Activated CD4-positive, alpha-beta T cell treated with anti-CD3 and anti-CD28 coated beads, Interleukin-2, amount 50 U/mL, for 48 hours (primary cell): ENCODE measurements at regions not wholly inside any gene's neighbourhood (a gene's known extent, or its start where the extent isn't known, plus 50 kb on each side); places are given as distances from the start of the nearest gene placed in this dataset.

Experiments
- DNase-seq, 2 experiments: peaks; one replicate each; pipeline ENCODE4 v3.0.0-alpha.2; 2020

DNA sequence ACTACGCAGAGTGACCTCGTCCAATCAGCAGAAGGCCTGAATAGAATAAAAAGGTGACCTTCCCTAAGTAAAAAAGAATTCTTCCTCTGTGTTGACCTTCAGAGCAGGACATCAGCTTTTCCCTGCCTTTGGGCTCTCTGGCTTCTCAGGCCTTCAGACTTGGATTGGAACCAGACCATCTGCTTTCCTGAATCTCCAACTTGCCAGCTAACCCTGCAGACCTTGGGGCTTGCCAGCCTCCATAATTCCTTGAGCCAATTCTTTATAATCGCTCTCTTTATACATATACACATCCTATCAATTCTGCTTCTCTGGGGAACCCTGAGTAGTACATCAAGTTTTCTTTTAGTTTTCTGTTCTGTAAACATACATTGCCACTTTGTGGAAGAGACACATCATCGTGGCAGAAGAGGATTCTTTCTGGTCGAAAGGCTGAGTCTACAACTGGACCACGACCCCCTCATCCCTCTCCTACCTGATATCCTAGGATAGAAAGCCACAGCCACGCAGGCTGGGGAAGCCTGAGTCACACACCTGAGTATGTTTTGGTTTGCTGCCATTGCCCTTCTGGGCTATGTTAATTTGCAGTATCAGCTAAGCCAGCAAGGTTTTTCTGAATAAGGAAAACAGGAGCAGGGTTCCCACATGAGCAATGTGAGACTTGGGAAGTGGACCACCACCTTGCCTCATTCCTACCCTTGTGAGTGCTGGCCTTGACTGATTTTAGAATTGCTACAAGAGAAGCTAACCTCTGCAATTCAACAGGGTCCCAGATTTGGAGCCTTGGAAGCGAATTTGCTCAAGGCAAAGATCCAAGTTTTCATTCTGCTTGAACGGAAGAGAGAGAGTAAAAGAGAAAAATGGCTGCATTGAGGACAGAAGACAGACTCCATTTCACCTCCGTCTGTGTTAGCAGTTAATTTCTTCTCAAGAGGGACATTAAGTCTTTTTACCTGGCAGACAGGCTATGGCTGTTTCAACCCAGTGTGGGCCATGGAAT is 445.2 kb upstream of the FZD8 start:
- DNase-seq, result no peak

DNA sequence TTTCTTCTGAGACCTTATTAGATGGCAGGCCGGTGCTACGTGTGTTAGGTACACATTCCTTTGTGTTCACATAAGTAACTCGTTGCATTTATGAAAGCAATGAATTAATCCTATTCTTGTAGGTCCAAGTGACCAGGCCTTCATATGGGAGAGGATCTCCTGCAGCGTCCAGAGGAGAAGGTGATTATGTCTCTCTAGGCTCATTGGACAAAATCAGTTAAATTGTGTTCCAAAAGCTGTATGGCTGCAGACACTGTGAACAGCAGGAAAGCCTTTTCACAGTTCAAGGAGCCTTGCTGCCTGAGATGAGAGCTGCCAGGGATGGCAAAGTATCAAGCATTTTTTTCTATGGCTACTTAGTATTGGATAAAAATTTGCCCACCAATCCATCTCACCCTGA is 433.1 kb upstream of the FZD8 start:
- no peak for DNase-seq

DNA sequence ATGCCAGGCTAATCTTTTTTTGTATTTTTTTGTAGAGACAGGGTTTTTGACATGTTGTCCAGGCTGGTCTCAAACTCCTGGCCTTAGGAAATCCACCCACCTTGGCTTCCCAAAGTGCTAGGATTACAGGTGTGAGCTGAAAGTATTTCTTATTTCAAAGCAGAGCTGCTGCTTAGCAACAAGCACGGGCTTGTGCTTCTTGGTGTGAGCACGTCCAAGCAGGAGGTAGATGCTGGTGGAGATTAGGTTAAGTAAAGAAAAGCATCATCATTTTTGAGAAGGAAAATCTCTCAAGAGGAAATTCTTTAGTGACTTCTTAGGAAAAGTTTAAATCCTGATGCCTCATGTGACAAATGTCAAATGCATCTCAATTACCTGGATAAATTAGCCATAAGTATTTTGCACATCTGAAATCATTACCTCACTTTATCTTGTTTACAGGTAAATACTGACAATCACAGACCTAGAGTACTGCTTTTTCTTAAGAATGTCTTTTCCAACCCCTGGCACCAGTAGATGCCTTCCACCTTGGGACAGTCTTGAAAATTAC is 431.8 kb upstream of the FZD8 start:
- DNase-seq, result no peak

DNA sequence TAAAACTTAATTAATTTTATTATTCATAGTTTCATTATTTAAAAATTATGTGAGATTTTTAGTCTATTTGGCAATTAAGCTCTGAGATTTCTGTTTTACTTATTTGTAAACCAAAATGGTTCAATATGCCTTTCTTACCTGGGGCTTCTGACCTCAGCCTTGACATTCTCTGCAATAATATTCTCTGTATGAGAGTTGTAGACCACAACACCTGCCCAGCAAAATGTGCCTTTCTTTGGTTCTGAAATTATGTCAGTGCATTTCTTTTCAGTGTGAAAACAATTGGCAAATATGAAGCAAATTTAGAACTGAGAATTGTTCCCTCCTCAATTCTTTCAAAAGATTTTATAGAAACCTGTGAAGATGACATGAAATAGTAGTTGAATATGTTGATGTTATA is 426.4 kb upstream of the FZD8 start:
- no peak for DNase-seq

DNA sequence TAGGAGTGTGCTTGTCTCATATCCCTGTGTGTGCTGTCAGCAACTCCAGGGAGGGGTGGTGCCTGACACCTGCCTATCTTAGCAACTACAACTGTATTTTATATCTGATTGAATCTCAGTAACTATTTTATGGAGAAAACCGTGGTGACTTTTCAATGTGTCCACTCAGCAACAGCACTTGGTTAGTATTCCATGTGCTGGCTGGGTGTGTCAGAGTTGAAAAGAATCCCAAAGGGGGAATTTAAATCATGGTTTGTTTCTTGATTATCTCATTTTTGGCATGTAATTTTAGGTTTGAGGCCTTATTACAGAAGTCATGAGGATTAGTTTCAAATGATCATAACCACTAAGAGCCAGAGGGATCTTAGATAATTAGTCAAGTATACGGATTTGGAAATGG is 425.7 kb upstream of the FZD8 start:
- no peak for DNase-seq

DNA sequence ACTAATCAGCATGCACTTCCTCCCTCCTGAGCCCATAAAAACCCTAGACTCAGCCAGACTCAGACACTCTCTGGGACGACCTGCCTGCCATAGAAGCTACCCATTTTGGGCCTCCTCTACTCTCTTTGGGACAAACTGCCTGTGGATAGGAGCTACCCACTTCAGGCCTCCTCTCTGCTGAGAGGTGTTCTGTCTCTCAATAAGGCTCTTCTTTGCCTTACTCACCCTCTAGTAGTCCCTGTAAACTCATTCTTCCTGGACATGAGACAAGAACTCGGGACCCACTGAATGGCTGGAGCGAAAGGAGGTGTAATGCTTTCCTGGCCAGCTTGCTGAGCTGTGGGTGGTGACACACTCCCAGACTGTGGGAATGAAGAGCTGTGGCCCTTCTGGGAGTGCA is 424.8 kb upstream of the FZD8 start:
- no peak for DNase-seq

DNA sequence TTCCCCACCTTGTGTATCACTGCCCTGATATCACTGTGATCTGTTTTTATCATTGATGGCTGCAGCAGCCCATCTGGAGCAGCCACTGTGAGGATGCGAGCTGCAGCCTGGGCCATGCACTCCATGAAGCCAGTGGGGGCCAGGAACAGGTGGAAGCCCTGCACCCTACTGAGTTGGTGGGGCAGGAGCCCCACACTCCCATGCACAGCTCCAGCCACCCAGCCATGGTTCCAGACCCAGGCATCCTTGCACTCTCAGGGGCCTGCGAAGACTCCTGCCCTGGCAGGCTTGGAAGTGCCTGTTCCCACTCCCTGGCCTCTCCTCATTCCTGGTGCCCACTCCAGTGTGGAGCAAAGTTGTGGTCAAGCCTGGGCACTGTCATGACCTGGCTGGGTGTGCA is 424.0 kb upstream of the FZD8 start:
- no peak for DNase-seq

DNA sequence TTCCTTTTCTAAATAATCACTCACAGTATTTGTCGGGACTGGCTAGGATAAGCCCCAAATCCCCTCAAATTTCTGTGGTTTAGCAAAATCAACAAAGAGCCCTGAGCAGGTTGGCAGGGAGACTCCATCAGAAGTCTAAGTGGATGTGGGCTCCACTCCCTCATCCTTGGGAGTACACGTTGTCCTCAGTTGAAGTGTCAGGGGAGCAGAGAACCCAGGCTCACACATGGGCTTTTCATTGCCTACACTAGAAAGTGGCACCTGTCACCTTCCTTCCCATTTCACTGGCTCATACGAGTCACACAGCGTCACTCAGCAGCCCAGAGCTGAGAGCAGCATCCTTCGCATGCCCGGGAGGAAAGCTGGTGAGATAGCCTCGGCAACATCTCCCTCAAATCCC is 421.3 kb upstream of the FZD8 start:
- no peak for DNase-seq

DNA sequence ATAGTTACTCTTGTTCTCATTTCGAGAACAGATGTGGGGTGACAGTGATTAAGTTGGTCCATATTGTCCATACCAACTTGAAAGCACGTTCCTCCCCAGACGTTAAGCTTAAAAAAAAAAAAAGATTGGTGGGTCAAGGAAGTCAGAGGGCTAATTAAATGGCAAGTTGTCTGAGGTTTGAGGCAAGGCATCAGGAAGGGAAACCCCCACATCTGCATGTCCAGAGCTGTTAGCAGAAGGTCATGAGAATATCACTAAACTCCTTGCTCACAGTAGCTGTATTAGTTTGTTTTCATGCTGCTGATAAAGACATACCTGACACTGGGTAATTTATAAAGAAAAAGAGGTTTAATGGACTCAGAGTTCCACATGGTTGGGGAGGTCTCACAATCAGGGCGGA is 415.6 kb upstream of the FZD8 start:
- no peak for DNase-seq

DNA sequence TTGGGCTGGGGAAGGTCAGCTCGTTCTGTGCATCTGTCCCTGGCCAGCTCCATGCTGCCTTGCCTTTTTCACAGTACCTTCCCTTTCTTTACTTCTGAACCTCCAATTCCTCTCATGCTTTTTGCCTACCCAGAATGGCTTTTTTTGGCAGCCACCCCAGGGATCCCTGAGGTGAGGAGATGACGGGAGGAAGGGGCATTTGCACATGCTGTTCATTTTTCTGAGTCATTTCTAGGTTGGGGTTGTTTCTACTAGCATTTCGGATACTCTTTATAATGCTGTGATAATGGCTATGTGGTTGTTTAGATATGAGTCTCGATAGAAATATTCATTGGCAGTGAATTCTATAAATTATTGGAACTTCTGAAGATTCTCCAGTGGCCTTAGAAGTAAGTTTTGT is 415.1 kb upstream of the FZD8 start:
- DNase-seq, result no peak

DNA sequence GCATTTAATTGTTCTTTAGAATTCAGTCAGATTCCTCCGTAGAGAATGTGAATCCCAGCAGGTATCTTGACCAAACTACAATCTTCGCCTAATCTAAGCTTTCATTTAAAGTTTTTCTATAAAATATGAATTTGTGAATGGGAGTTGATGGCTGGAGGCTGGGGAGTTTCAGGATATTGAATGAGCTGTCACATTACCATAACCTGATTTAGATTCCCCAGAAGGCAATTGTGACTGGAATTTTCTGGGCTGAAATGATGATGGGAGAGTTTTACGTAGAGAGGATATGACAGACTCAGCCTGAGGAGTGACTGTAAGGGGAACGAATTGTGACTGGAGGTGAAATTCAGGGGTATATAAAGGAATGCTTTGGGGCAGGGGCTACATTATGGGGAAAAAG is 411.7 kb upstream of the FZD8 start:
- DNase-seq, result no peak

DNA sequence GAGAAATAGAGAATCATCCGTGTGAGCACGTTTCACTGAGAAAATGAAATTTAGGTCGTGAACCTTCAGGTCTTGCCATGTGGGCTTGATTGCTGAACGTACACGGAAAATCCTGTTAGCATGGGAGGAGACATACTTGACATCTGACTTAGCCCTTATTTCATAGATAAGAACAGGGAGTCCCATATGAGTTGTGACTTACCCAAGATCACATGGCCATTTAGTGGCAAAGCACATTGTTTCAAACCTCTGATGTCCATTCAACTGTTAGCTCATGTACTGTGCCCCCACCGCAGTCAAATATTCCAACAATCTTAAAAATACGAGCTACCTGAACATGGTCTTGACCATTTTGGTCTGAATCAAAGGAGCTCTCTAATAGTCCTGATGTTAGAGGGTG is 411.2 kb upstream of the FZD8 start:
- no peak for DNase-seq

DNA sequence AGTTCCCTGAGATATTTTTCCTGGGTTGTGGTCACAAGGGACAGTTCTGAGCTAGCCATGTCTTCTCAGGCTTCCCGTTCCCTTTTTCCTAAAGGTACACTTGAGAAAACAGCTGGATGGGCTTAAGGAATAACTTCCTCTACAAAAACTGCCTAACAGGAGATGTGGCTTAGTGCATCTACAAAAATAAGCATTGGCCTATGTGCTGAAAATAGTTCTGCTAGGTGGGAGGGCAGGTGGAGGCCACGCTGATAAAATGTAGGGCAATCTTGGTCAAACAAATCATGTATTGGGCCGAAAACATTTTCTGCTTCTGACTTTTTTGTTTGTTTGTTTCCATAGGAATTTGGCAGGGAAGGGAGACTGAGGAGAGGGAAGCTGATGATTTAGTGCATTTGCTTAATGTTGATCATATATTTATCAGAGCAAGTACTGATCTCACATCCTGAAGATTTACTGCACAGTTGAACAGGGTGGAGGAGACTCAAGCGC is 409.4 kb upstream of the FZD8 start:
- DNase-seq, result no peak

DNA sequence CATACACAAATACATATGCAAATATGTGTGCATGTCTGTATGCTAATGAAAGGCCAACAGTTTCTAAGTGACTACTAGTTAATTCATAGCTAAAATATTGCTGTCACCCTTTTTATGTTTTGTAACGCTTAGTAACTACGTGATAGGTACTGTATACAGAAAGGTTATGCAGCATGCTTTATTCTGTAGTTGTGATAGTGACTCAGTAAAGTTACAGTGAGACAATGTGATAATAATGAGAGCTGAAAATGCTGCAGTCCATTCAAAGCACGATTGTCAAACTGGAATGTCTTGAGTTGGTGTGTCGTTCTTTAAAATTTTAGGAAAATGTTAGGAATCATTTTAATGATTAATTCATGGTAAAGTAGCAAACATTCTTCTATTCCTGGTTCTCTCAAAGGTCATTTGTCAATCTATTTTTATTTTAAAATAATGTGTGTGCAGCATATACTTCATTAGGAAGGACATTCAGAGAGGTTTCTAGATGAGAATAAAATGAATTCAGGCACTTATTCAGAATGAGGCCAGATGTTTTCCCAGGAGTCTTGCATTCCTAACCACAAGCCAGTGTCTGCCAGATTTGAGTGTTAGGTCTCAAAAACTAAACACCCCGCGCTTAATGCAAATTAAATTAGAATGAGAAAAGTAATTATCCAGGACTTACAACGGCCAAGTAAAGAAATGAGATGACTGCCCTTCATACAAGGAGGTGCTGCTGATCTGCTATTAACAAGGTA is 408.8 kb upstream of the FZD8 start:
- no peak for DNase-seq

DNA sequence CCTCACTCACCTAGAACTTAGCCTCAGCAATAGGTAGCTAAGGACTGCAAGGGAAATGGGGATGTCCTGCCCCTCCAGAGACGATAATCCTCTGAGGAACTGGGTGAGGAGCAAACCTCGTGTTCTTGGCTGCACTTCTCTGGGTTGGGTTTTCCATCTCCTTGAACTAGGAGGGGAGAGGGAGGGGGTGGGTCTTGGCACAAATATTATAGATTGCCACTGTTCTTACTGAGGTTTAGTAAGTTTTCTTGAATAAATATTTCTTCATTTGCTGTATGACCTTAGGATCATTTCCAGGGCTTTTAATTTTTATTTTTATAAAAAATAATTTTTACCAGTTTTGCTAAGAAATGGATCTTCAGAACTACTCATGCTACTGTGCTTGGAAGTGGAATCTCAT is 406.7 kb upstream of the FZD8 start:
- DNase-seq, result no peak

DNA sequence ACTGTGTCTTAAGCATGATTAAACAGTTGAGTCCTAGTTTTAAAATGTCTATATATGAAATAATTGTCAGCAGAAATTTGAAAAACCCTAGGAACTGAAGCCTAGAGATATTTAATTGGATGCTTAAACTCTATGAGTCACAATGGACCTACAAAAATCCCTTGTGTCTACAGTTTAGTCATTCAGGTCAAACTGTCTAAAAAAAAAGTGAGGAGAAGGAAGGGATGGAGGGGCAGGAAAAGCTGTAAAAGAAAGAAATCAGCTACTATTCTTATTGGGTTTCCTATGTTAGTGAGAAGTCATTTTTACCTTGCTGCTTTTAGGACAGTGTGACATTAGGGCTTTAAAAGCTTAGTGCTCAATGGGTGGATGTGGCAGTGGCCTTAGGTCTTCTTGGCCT is 406.1 kb upstream of the FZD8 start:
- no peak for DNase-seq

DNA sequence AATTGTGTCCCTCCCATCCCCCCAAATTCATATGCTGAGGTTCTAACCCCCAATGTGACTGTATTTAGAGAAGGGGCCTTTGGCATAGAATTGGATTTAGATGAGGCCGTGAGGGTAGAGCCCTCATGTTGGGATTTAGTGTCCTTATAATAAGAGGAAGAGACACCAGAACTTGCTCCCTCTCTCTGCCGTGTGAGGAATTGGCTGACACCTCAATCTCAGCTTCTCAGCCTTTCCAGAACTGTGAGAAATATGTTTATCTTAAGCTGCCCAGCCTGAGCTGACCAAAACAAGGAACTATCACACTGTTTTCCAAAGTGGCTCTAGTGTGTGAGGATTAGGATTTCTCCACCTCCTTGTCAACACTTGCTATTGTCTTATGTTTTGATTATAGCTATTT is 400.0 kb upstream of the FZD8 start:
- no peak for DNase-seq

DNA sequence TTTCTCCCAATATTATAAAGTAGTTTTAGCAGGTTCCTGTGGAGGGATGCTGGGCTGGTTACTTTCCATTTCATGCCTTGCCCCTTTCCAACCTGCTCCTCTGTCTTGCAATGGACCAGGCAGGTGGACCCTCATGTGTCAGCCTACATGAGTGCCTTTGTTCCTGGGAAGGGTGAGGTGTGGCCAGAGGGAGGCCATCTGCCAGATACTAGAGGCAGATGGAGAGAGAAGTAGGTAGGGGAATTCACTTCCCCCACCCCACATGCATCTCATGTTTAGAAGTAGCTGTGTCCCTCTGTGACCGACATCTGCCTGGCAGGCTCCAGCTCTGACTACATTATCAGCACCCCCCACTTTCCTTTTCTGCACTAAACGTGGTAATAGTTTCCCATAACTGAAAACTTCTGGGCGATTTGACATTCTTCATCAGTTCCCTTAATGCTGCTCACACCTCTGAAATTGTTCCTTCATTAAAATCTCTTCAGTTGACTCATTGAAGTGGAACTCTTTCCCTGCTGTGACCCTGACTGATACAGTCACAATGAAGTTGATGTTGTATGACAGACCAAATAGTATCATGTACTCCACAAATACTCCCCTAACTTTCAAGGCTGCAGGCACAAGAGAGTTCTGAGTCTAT is 396.3 kb upstream of the FZD8 start:
- DNase-seq, result no peak

DNA sequence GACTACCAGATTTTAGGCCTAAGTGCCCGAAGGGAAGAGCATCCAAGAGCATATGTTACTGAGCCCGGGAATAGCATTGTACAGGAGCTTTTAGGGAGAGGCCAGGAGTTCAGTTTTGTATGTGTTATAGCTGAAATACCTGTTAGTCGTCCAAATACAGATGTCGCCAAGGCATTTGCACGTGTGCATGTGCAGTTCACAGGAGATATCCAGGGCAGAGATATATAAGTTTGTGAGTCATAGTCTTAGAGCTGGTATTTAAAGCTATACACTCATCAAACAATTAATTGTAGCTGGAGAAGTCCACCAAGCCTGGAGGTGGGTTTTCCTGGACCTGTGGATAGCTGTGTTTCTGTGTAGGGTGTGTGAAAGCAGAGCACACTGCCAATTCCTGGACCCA is 394.0 kb upstream of the FZD8 start:
- no peak for DNase-seq

DNA sequence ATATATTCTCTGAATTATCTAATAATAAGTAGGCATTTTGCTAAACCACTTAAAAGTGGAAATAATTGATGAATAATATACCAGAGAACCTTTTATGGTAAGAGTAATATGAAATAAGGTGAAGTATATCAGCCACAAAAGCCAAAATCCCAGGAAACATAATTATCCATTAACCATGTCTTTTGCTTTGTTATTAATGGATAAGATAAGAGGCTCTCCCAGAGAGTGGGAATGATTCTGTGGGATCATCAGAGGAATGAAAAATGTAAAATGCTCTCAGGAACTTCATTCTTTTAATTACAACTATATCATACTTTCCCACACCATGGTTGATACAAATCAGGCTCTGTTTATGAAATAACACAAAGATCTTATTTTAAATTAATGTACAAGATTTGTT is 391.7 kb upstream of the FZD8 start:
- DNase-seq, result no peak

DNA sequence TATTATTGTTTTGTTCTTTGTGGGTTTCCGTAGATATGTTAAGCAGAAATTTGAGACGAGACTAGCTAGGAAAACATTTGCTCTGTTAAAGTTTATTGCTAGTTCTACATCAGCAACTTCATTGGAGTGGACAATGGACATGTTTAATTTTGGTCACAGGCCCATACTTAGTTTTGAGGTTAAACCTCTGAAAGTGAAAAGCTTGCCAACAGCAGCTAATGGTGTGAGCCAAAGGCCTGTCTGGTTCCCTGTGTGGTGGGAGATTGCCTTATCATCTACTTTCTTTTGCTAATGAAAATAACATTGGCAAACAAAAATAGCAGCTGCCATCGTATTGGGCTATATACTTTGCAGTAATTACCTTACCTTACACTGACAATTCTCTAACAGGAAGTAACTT is 388.4 kb upstream of the FZD8 start:
- no peak for DNase-seq

DNA sequence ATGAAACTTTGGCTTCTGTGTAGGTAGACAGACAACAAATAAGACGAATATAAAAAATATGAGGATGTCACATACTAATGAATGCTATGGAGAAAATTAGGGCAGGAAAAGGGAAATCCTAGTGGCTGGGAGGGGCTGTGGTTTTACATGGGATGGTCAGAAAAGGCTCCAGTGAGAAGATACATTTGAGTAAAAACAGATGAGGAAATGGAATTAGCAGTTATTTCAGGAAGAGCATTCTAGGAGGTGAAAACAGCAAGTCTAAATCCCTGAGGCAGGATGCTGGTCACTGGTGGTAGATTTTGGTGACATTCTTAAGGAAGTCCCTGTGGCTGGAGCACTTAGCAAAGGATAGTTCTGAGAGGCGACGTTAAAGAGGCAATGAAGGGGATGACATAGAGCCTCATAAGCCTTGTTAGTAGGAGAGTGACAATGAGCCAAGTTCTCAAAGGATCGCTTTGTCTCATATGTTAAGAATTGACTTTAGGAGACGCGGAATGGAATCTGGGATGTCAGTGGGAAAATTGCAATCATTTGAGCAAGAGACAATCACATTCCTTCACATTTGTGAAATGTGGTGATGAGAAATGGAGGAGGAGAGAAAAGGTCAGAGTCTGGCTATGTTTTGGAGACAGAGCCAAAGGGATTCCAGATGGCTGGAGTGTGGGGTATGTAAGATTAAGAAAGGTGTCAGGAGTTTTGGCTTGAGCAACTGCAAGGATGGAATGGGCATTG is 384.7 kb upstream of the FZD8 start:
- DNase-seq, result no peak

DNA sequence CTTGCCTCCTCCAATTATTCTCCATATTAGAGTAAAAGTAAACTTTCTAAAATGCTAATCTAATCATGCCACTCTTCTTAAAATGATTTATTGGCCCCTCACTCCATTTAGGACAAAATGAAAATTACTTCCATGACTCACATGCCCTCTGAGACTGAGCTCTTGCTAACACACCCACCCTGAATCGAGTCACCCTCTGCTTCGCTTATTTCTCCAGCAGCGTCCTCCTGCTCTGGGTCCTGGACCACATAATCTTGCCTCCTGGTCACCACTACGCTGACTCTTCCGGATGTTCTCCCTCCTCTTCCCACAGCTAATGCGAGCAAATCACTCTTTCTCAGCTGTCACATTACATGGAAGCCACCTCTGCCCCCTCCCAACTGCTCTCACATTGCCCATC is 384.0 kb upstream of the FZD8 start:
- no peak for DNase-seq
